Stomach (tissue), 8 donors: ENCODE measurements at regions not wholly inside any gene's neighbourhood (a gene's known extent, or its start where the extent isn't known, plus 50 kb on each side); places are given as distances from the start of the nearest gene placed in this dataset.
"Not testable (repeated sequence)": the region's sequence is repeated elsewhere in the genome, so short reads cannot be mapped to it uniquely, and the experiment has no call there.

Source experiments
- DNase-seq, 2 donors: peaks; one replicate each; pipeline versions ENCODE4 v3.0.0 to v3.0.0-alpha.2; 2013 to 2019
- H3K27ac ChIP-seq, 5 donors: fragments of 200-600 bp in 4 of 5; sonication (generic) in 4 of 5; one replicate each; pipeline ENCODE4 v1.5.1; 2013 to 2019; ENCODE audit warnings: mild to moderate bottlenecking in 1 of 5, moderate library complexity in 1 of 5
- H3K27me3 ChIP-seq, 3 donors: fragments of 200-600 bp; sonication (generic); one replicate each; pipeline ENCODE4 v1.5.1; 2017 to 2019; ENCODE audit warnings: mixed run types in 1 of 3
- H3K36me3 ChIP-seq, 4 donors: fragments of 200-600 bp; sonication (generic); 1 replicate in 3 of 4; 2 replicates in 1 of 4; pipeline ENCODE4 v1.5.1; 2016 to 2019
- H3K4me1 ChIP-seq, 4 donors: fragments of 200-600 bp; sonication (generic); one replicate each; pipeline ENCODE4 v1.5.1; 2016 to 2019
- H3K4me3 ChIP-seq, 4 donors: fragments of 200-600 bp; sonication (generic) in 3 of 4; one replicate each; pipeline ENCODE4 v1.5.1; 2016 to 2019; ENCODE audit warnings: mild to moderate bottlenecking in 1 of 4
- H3K9me3 ChIP-seq, 4 donors: fragments of 200-600 bp; sonication (generic); one replicate each; pipeline ENCODE4 v1.5.1; 2016 to 2019
- EP300 ChIP-seq: sonication (generic); formaldehyde crosslinking; IDR thresholded peaks from one replicate; pipeline ENCODE4 v1.6.1; 2017; ENCODE audit warnings: antibody characterized with exemption
- POLR2A ChIP-seq, 4 donors: fragments of 450-650 bp; IDR thresholded peaks; one replicate each; pipeline ENCODE4 v1.6.1; 2016; ENCODE audit warnings: antibody characterized with exemption in 4 of 4, control low read depth in 2 of 4, mild to moderate bottlenecking in 1 of 4, moderate library complexity in 1 of 4
- POLR2AphosphoS5 ChIP-seq, 3 donors: sonication (generic); formaldehyde crosslinking; IDR thresholded peaks; one replicate each; pipeline ENCODE4 v1.6.1; 2016; ENCODE audit warnings: antibody characterized with exemption in 3 of 3
- WGBS, 5 donors: extraction: QIAGEN DNeasy Blood & Tissue Kit in 3 of 5; methylation state at CpG; one replicate each; pipeline versions ENCODE4 v1.1.5 to v1.1.7; 2013 to 2018; 5-methylcytosine and 5-hydroxymethylcytosine counted together
- intact Hi-C: fragments of 100-400 bp; cut with DNase I; formaldehyde crosslinking; loops from one replicate; pipeline ENCODE4 v1.15.1; 2023; ENCODE audit warnings: low total_unique reads
- TF ChIP-seq, protein P1 (sequence below), 7 experiments: fragments of 450-650 bp in 4 of 7; fragments of 200-600 bp in 3 of 7; sonication (generic) in 3 of 7; IDR thresholded peaks; one replicate each; pipeline ENCODE4 v1.5.1; 2016 to 2019; ENCODE audit warnings: antibody characterized with exemption in 7 of 7, control low read depth in 2 of 7, mild to moderate bottlenecking in 1 of 7
- donor health status: healthy with polysubstance abuse.
- donor health status: Bipolar disorder and iron deficiency.
- donor health status: healthy.

DNA sequence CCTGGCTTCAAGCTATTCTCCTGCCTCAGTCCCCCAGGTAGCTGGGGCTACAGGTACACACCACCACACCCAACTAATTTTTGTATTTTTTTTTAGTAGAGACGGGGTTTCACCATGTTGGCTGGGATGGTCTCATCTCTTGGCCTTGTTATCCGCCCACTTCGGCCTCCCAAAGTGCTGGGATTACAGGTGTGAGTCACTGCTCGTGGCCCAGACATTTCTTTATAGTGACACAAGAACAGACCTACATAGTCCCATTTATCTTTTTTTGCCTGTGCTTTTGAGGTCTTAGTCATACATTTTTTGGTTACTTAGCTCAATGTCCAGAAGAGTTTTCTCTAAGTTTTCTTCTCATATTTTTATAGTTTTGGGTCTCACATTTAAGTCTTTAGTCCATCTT lies 247.4 kb downstream of the SYT10 start:
- Histone ChIP-seq H3K27ac (no peak overlapping the region), H3K4me1 (no peaks in the 10 kb centered on the region), H3K9me3 (peaks cover 0 to 11% (median 0%) of the 10 kb centered on the region in 4 donors), H3K4me3 (no peak overlapping the region), H3K36me3 (no peaks in the 10 kb centered on the region), H3K27me3 (no peaks in the 10 kb centered on the region)
- TF ChIP-seq POLR2AphosphoS5 (IDR thresholded peaks at IDR 0.05) = no peak
- no peak for DNase-seq
- intact Hi-C loops = no loop called here
- WGBS, 5 donors = 76 to 89% (median 83%) methylated on average over 4 of the region's 4 CpGs

- no peaks in the 10 kb centered on the region for H3K9me3 ChIP-seq
- intact Hi-C loops = no loop called here
- H3K36me3 ChIP-seq = no peaks in the 10 kb centered on the region
These were observed 252.2 kb downstream of the SYT10 start for GRCh38 chr12:33187409-33187808.

GRCh38 chr12:33184161-33184560 lies 255.5 kb downstream of the SYT10 start:
- H3K4me1 ChIP-seq = no peaks in the 10 kb centered on the region
- intact Hi-C loops = no loop called here
- no peaks in the 10 kb centered on the region for H3K27me3 ChIP-seq
- H3K4me3 ChIP-seq = no peak overlapping the region
- no peak overlapping the region for H3K27ac ChIP-seq
- no peak for TF ChIP-seq POLR2AphosphoS5 (IDR thresholded peaks at IDR 0.05)
- H3K9me3 ChIP-seq = peaks cover 0 to 6% (median 0%) of the 10 kb centered on the region in 4 donors
- no peaks in the 10 kb centered on the region for H3K36me3 ChIP-seq
- DNase-seq = no peak
- 51 to 54% (median 52%) methylated on average over 3 of the region's 3 CpGs for WGBS, 5 donors

More at GRCh38 chr12:33187409-33187808, 252.2 kb downstream of the SYT10 start:
- Histone ChIP-seq H3K4me3 (no peak overlapping the region), H3K27ac (no peak overlapping the region), H3K4me1 (no peaks in the 10 kb centered on the region), H3K27me3 (no peaks in the 10 kb centered on the region)
- TF ChIP-seq, protein P1, sequence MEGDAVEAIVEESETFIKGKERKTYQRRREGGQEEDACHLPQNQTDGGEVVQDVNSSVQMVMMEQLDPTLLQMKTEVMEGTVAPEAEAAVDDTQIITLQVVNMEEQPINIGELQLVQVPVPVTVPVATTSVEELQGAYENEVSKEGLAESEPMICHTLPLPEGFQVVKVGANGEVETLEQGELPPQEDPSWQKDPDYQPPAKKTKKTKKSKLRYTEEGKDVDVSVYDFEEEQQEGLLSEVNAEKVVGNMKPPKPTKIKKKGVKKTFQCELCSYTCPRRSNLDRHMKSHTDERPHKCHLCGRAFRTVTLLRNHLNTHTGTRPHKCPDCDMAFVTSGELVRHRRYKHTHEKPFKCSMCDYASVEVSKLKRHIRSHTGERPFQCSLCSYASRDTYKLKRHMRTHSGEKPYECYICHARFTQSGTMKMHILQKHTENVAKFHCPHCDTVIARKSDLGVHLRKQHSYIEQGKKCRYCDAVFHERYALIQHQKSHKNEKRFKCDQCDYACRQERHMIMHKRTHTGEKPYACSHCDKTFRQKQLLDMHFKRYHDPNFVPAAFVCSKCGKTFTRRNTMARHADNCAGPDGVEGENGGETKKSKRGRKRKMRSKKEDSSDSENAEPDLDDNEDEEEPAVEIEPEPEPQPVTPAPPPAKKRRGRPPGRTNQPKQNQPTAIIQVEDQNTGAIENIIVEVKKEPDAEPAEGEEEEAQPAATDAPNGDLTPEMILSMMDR (IDR thresholded peaks at IDR 0.05) = no peak
- TF ChIP-seq POLR2A (IDR thresholded peaks at IDR 0.05) (no peak), POLR2AphosphoS5 (IDR thresholded peaks at IDR 0.05) (no peak), EP300 (no peak)
- no peak for DNase-seq

DNA sequence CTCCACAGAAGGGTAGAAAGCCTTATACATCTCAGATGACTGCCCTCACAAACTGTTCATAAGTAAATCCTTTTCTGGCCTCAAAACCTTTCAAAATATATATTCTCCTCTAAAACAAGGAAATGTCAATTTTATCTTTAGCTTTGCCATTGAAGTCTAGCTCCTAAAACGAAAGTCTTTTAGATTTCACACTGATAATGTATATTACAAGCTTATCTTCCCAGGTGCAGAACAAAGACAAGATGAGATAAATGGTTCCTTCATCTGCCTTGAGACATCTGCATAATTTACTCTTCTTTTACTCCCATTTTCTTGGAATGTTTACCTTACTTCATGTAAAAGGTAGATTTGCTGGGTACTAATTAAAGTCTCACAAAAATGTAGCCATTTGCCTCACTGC lies 257.1 kb downstream of the SYT10 start:
- H3K27me3 ChIP-seq = no peaks in the 10 kb centered on the region
- intact Hi-C loops = no loop called here
- TF ChIP-seq POLR2A (IDR thresholded peaks at IDR 0.05) = no peak
- TF ChIP-seq, protein P1 (IDR thresholded peaks at IDR 0.05) = no peak
- TF ChIP-seq EP300 = no peak
- TF ChIP-seq POLR2AphosphoS5 (IDR thresholded peaks at IDR 0.05) = no peak

GRCh38 chr12:33180918-33181317 lies 258.7 kb downstream of the SYT10 start:
- intact Hi-C loops = no loop called here
- no peak overlapping the region for H3K4me3 ChIP-seq

More for the DNA sequence above, 257.1 kb downstream of the SYT10 start:
- Histone ChIP-seq H3K9me3 (peaks cover 0 to 8% (median 0%) of the 10 kb centered on the region in 4 donors), H3K27ac (no peak overlapping the region), H3K36me3 (no peaks in the 10 kb centered on the region), H3K4me1 (no peaks in the 10 kb centered on the region), H3K4me3 (no peak overlapping the region)
- no peak for DNase-seq
- WGBS, 5 donors = 7 to 39% (median 18%) methylated on average over 1 of the region's 1 CpG

GRCh38 chr12:33166260-33166659 lies 269.7 kb upstream of the PKP2 start:
- H3K4me3 ChIP-seq, H3K36me3 ChIP-seq, H3K27ac ChIP-seq, H3K4me1 ChIP-seq, H3K27me3 ChIP-seq, intact Hi-C loops, DNase-seq: not testable (repeated sequence)
- H3K9me3 ChIP-seq = peaks cover 0 to 13% (median 8%) of the 10 kb centered on the region in 4 donors
- WGBS, 5 donors = 75 to 92% (median 82%) methylated on average over 3 of the region's 3 CpGs

More at GRCh38 chr12:33180918-33181317, 258.7 kb downstream of the SYT10 start:
- TF ChIP-seq, protein P1 (IDR thresholded peaks at IDR 0.05) = no peak
- no peak for TF ChIP-seq POLR2AphosphoS5 (IDR thresholded peaks at IDR 0.05)
- TF ChIP-seq EP300 = no peak
- TF ChIP-seq POLR2A (IDR thresholded peaks at IDR 0.05) = no peak
- Histone ChIP-seq H3K36me3 (no peaks in the 10 kb centered on the region), H3K9me3 (peaks cover 0 to 8% (median 0%) of the 10 kb centered on the region in 4 donors), H3K4me1 (no peaks in the 10 kb centered on the region), H3K27ac (no peak overlapping the region), H3K27me3 (no peaks in the 10 kb centered on the region)
- DNase-seq = no peak
- 49 to 78% (median 69%) methylated on average over 1 of the region's 1 CpG for WGBS, 5 donors
